AG04450 (cell line): ENCODE measurements at regions not wholly inside any gene's neighbourhood (a gene's known extent, or its start where the extent isn't known, plus 50 kb on each side); places are given as distances from the start of the nearest gene placed in this dataset.
"Not testable (repeated sequence)": the region's sequence is repeated elsewhere in the genome, so short reads cannot be mapped to it uniquely, and the experiment has no call there.

Experiments
- CTCF ChIA-PET: fragments of 300-600, 350-600 bp; formaldehyde crosslinking; extraction: SDS; loops from one replicate; lab custom pipeline; 2022; ENCODE audit warnings: antibody characterized with exemption, inconsistent platforms; lab: Charles Lee
- POLR2A ChIA-PET: fragments of 350-600 bp; formaldehyde crosslinking; extraction: SDS; loops from one replicate; lab custom pipeline; 2021; ENCODE audit warnings: antibody characterized with exemption, inconsistent platforms; lab: Yijun Ruan, JAX
- DNase-seq: peaks from one replicate; pipeline ENCODE4 v3.0.0-alpha.2; 2011; ENCODE audit warnings: low read depth, low spot score
- H3K27ac ChIP-seq: one replicate; pipeline ENCODE4 v1.5.1; 2012; ENCODE audit warnings: low read depth, low read length, control low read depth
- H3K27me3 ChIP-seq: one replicate; pipeline ENCODE4 v1.6.0; 2012; ENCODE audit warnings: low read length; ENCODE audit not compliant: control insufficient read depth, insufficient read depth
- H3K4me3 ChIP-seq: 2 replicates; pipeline ENCODE4 v1.5.1; 2011; ENCODE audit warnings: mild to moderate bottlenecking, low read depth, low read length, control low read depth
- H3K9me3 ChIP-seq: 2 replicates; pipeline ENCODE4 v1.5.1; 2012; ENCODE audit warnings: low read length; ENCODE audit not compliant: control insufficient read depth, insufficient read depth
- CTCF ChIP-seq: IDR thresholded peaks from 2 replicates; pipeline ENCODE4 v1.5.1; 2011; ENCODE audit warnings: low read depth, low read length, control low read depth, inconsistent platforms

GRCh38 chr1:199914546-199914945 lies 113.0 kb upstream of the NR5A2 start:
- POLR2A ChIA-PET = no interaction called here
- no peak for TF ChIP-seq CTCF
- H3K27ac ChIP-seq = no peak overlapping the region
- DNase-seq = no peak
- CTCF ChIA-PET = no interaction called here
- H3K27me3 ChIP-seq = peaks cover 5% of the 10 kb centered on the region
- no peak overlapping the region for H3K4me3 ChIP-seq
- H3K9me3 ChIP-seq = no peaks in the 10 kb centered on the region

- Histone ChIP-seq H3K9me3 (no peaks in the 10 kb centered on the region), H3K4me3 (no peak overlapping the region), H3K27ac (no peak overlapping the region), H3K27me3 (peaks cover 3% of the 10 kb centered on the region)
- ChIA-PET POLR2A (no interaction called here), CTCF (interaction anchor here (1.5 kb wide), 1 partner anchor 234 kb away, joined by 3 read pairs; no protein-coding TSS in a partner anchor)
- DNase-seq = no peak
- TF ChIP-seq CTCF = no peak
These were observed 109.2 kb upstream of the NR5A2 start for GRCh38 chr1:199918196-199918769.

- DNase-seq = no peak
- ChIA-PET CTCF (no interaction called here), POLR2A (no interaction called here)
- Histone ChIP-seq H3K27me3 (peaks cover 3% of the 10 kb centered on the region), H3K9me3 (no peaks in the 10 kb centered on the region), H3K4me3 (no peak overlapping the region), H3K27ac (no peak overlapping the region)
- TF ChIP-seq CTCF = no peak
These were observed 106.9 kb upstream of the NR5A2 start for GRCh38 chr1:199920635-199921034.

GRCh38 chr1:199929556-199929955 lies 98.0 kb upstream of the NR5A2 start:
- POLR2A ChIA-PET = no interaction called here

GRCh38 chr1:199930067-199930466 lies 97.4 kb upstream of the NR5A2 start:
- H3K9me3 ChIP-seq, CTCF ChIA-PET, H3K27ac ChIP-seq, DNase-seq, H3K4me3 ChIP-seq, H3K27me3 ChIP-seq, POLR2A ChIA-PET: not testable (repeated sequence)

More at GRCh38 chr1:199929556-199929955, 98.0 kb upstream of the NR5A2 start:
- H3K9me3 ChIP-seq = no peaks in the 10 kb centered on the region
- TF ChIP-seq CTCF = no peak
- DNase-seq = no peak
- no peak overlapping the region for H3K27ac ChIP-seq
- H3K27me3 ChIP-seq = no peaks in the 10 kb centered on the region
- no peak overlapping the region for H3K4me3 ChIP-seq
- CTCF ChIA-PET = no interaction called here
